Naive thymus-derived CD4-positive, alpha-beta T cell (primary cell): ENCODE measurements at regions not wholly inside any gene's neighbourhood (a gene's known extent, or its start where the extent isn't known, plus 50 kb on each side); places are given as distances from the start of the nearest gene placed in this dataset.

Experiments
- ATAC-seq: fragments of 150-1000 bp; cut with Tn5 transposase; 2 replicates; pipeline ENCODE4 v1.10.0; 2021; ENCODE audit warnings: mild to moderate bottlenecking, moderate library complexity
- CTCF ChIA-PET: fragments of 350-600 bp; sonication (Branson Sonifier 250); formaldehyde crosslinking; loops from one replicate; lab custom pipeline; 2021; ENCODE audit warnings: antibody characterized with exemption; lab: Charles Lee
- POLR2A ChIA-PET: fragments of 350-600 bp; sonication (Branson Sonifier 250); formaldehyde crosslinking; loops from one replicate; lab custom pipeline; 2021; ENCODE audit warnings: antibody characterized with exemption, inconsistent platforms; lab: Charles Lee
- DNase-seq, 9 donors: peaks; one replicate each; pipeline versions ENCODE4 v3.0.0 to v3.0.0-alpha.2; 2020 to 2022; ENCODE audit warnings: mixed read lengths in 1 of 9
- H3K27ac ChIP-seq: one replicate; pipeline ENCODE4 v1.7.0; 2013; ENCODE audit warnings: mild to moderate bottlenecking, low read depth, low read length, moderate library complexity
- H3K27me3 ChIP-seq, 2 donors: one replicate each; pipeline ENCODE4 v1.7.0; 2013; ENCODE audit warnings: low read length in 2 of 2, mild to moderate bottlenecking in 2 of 2, moderate library complexity in 2 of 2; ENCODE audit not compliant: control insufficient read depth in 2 of 2, insufficient read depth in 2 of 2
- H3K36me3 ChIP-seq, 3 experiments: 1 replicate in 2 of 3; 2 replicates in 1 of 3; pipeline ENCODE4 v1.7.0; 2013; ENCODE audit warnings: low read length in 3 of 3, mild to moderate bottlenecking in 3 of 3, moderate library complexity in 1 of 3; ENCODE audit not compliant: insufficient read depth in 3 of 3, control insufficient read depth in 2 of 3
- H3K4me1 ChIP-seq, 2 donors: one replicate each; pipeline ENCODE4 v1.7.0; 2013; ENCODE audit warnings: low read length in 2 of 2, mild to moderate bottlenecking in 2 of 2, moderate library complexity in 1 of 2; ENCODE audit not compliant: control insufficient read depth in 2 of 2, insufficient read depth in 2 of 2
- H3K4me3 ChIP-seq: 2 replicates; pipeline ENCODE4 v1.7.0; 2013; ENCODE audit warnings: mild to moderate bottlenecking, low read length
- H3K9me3 ChIP-seq, 3 experiments: 1 replicate in 2 of 3; 2 replicates in 1 of 3; pipeline ENCODE4 v1.7.0; 2013; ENCODE audit warnings: low read length in 3 of 3; ENCODE audit not compliant: control insufficient read depth in 2 of 3
- H3K27ac Mint-ChIP-seq, 9 donors: one replicate each; pipeline ENCODE4 v1.8.0; 2020 to 2022; ENCODE audit warnings: mixed read lengths in 9 of 9, mild to moderate bottlenecking in 8 of 9, moderate library complexity in 5 of 9, inconsistent platforms in 2 of 9
- H3K27me3 Mint-ChIP-seq, 5 donors: one replicate each; pipeline ENCODE4 v1.8.0; 2021 to 2022; ENCODE audit warnings: mixed read lengths in 5 of 5, mild to moderate bottlenecking in 1 of 5
- H3K36me3 Mint-ChIP-seq, 5 donors: one replicate each; pipeline ENCODE4 v1.8.0; 2020 to 2022; ENCODE audit warnings: mixed read lengths in 5 of 5, mild to moderate bottlenecking in 3 of 5, inconsistent platforms in 1 of 5
- H3K4me1 Mint-ChIP-seq, 7 donors: one replicate each; pipeline ENCODE4 v1.8.0; 2020 to 2022; ENCODE audit warnings: mixed read lengths in 7 of 7, mild to moderate bottlenecking in 3 of 7, inconsistent platforms in 1 of 7
- H3K4me3 Mint-ChIP-seq, 10 donors: one replicate each; pipeline ENCODE4 v1.8.0; 2020 to 2022; ENCODE audit warnings: mild to moderate bottlenecking in 10 of 10, mixed read lengths in 10 of 10, moderate library complexity in 6 of 10, inconsistent platforms in 2 of 10
- H3K9me3 Mint-ChIP-seq, 11 donors: one replicate each; pipeline ENCODE4 v1.8.0; 2020 to 2022; ENCODE audit warnings: mixed read lengths in 11 of 11, mild to moderate bottlenecking in 4 of 11, inconsistent platforms in 1 of 11, moderate library complexity in 1 of 11
- intact Hi-C, 2 donors: fragments of 100-400 bp; cut with micrococcal nuclease; formaldehyde crosslinking; loops; one replicate each; pipeline ENCODE4 v1.15.1; 2023

DNA sequence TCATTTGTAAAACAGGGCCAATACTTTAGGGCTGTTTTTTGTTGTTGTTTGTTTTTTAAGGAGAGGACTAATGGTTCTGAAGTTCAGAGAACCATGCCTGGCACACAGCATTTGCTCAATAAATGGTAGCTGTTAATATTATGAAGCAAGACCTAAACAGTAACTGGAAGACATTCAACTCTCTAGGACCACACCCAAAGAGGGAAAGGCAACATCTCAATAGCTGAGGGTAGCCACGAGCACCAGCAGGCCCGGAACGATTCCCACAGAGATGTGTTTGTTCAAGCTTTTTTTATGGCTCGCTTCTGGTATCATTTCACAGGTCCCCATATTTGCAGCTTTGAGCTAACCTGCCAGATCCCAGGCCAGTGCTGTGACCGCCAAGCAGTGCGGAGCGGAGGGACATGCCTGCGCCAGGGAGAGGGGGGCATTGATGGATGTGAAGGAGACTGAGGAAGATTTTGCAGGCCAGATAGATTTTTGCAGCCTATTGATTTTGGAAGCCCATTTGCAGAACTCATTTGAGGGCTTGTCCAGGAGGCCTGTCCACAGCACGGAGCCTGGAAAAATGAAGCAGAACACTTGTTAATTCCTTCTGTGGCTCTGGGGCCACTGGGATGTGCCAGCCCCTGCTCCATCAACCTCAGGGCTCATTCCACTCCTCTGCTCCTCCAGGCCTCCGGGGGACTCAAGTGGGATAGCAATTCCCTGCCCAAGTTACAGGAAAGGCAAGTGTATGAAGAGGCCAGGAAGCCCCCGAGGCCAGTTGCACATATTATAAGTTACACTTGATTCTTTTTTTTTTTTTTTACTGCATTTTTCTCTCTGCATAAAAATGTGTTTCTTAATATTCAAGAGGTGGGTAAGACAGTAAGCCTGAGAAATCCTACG lies 57.3 kb upstream of the FGFR2 start:
- Histone ChIP-seq H3K4me3 (no peak overlapping the region), H3K36me3 (no peaks in the 10 kb centered on the region), H3K27ac (no peak overlapping the region), H3K9me3 (no peaks in the 10 kb centered on the region), H3K27me3 (no peaks in the 10 kb centered on the region), H3K4me1 (no peaks in the 10 kb centered on the region)
- Mint-ChIP-seq H3K4me1 (no peaks in the 10 kb centered on the region), H3K27me3 (peaks cover 0 to 16% (median 8%) of the 10 kb centered on the region in 5 donors), H3K9me3 (peaks cover 0 to 8% (median 3%) of the 10 kb centered on the region in 11 donors), H3K36me3 (no peaks in the 10 kb centered on the region), H3K4me3 (no peak overlapping the region), H3K27ac (no peak overlapping the region)
- POLR2A ChIA-PET, result no interaction called here
- intact Hi-C loops, result no loop called here
- DNase-seq, result no peak
- ATAC-seq, result no peak
- CTCF ChIA-PET, result no interaction called here

- Mint-ChIP-seq H3K9me3 (peaks cover 0 to 8% (median 3%) of the 10 kb centered on the region in 11 donors), H3K27me3 (peaks cover 0 to 12% (median 8%) of the 10 kb centered on the region in 5 donors), H3K4me3 (no peak overlapping the region), H3K4me1 (no peaks in the 10 kb centered on the region), H3K36me3 (no peaks in the 10 kb centered on the region), H3K27ac (no peak overlapping the region)
- no peaks in the 10 kb centered on the region for H3K4me1 ChIP-seq
- no peak for DNase-seq
- CTCF ChIA-PET, result no interaction called here
- no peaks in the 10 kb centered on the region for H3K9me3 ChIP-seq
- POLR2A ChIA-PET, result no interaction called here
- intact Hi-C loops, result no loop called here
- no peak overlapping the region for H3K4me3 ChIP-seq
- no peak for ATAC-seq
- H3K27ac ChIP-seq, result no peak overlapping the region
- H3K36me3 ChIP-seq, result no peaks in the 10 kb centered on the region
- H3K27me3 ChIP-seq, result no peaks in the 10 kb centered on the region
Measured at GRCh38 chr10:121654021-121654545, 55.8 kb upstream of the FGFR2 start.

DNA sequence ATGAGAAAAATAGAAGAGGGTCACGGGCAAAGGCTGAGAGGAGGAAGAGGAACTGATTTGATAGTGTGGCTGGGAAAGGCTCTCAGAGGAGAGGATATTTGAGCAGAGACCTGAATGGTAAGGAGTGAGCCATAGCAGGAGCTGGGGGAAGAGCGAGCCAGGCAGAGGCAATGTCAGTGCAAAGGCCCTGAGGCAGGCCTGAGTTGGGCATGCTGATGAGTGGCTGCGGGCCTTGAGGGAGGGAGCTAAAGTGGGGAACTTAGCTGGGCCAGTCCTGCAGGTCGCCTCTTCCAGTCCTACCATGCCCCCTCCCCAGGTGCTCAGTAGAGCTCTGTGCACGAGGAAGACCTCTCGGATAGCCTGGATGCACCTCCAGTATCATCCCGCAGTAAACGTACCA lies 55.4 kb upstream of the FGFR2 start:
- H3K36me3 ChIP-seq, result no peaks in the 10 kb centered on the region
- POLR2A ChIA-PET, result no interaction called here

GRCh38 chr10:121648493-121648892 lies 50.2 kb upstream of the FGFR2 start:
- Histone ChIP-seq H3K36me3 (no peaks in the 10 kb centered on the region), H3K4me1 (no peaks in the 10 kb centered on the region), H3K27ac (no peak overlapping the region), H3K9me3 (no peaks in the 10 kb centered on the region), H3K4me3 (no peak overlapping the region), H3K27me3 (no peaks in the 10 kb centered on the region)
- POLR2A ChIA-PET, result no interaction called here
- H3K36me3 Mint-ChIP-seq, result no peaks in the 10 kb centered on the region
- H3K27ac Mint-ChIP-seq, result no peak overlapping the region
- CTCF ChIA-PET, result no interaction called here
- ATAC-seq (no peak), DNase-seq (no peak)
- no peak overlapping the region for H3K4me3 Mint-ChIP-seq
- peaks cover 0 to 5% (median 3%) of the 10 kb centered on the region in 11 donors for H3K9me3 Mint-ChIP-seq
- intact Hi-C loops, result no loop called here
- H3K27me3 Mint-ChIP-seq, result peaks cover 0 to 41% (median 8%) of the 10 kb centered on the region in 5 donors
- no peaks in the 10 kb centered on the region for H3K4me1 Mint-ChIP-seq

More for the DNA sequence above, 55.4 kb upstream of the FGFR2 start:
- Mint-ChIP-seq H3K27me3 (peaks cover 0 to 14% (median 8%) of the 10 kb centered on the region in 5 donors), H3K27ac (no peak overlapping the region), H3K4me3 (no peak overlapping the region), H3K9me3 (peaks cover 0 to 6% (median 3%) of the 10 kb centered on the region in 11 donors), H3K36me3 (no peaks in the 10 kb centered on the region), H3K4me1 (no peaks in the 10 kb centered on the region)
- no peaks in the 10 kb centered on the region for H3K27me3 ChIP-seq
- H3K27ac ChIP-seq, result no peak overlapping the region
- DNase-seq, result no peak
- intact Hi-C loops, result no loop called here
- no peak overlapping the region for H3K4me3 ChIP-seq
- no peak for ATAC-seq
- H3K4me1 ChIP-seq, result no peaks in the 10 kb centered on the region
- CTCF ChIA-PET, result no interaction called here
- H3K9me3 ChIP-seq, result no peaks in the 10 kb centered on the region

- no peaks in the 10 kb centered on the region for H3K36me3 Mint-ChIP-seq
Measured at GRCh38 chr10:121648059-121648458, 49.8 kb upstream of the FGFR2 start.

More at GRCh38 chr10:121648059-121648458, 49.8 kb upstream of the FGFR2 start:
- Histone ChIP-seq H3K27me3 (no peaks in the 10 kb centered on the region), H3K4me3 (no peak overlapping the region), H3K9me3 (no peaks in the 10 kb centered on the region), H3K4me1 (no peaks in the 10 kb centered on the region), H3K36me3 (no peaks in the 10 kb centered on the region), H3K27ac (no peak overlapping the region)
- no peak for ATAC-seq
- POLR2A ChIA-PET, result no interaction called here
- Mint-ChIP-seq H3K27me3 (peaks cover 0 to 41% (median 8%) of the 10 kb centered on the region in 5 donors), H3K4me3 (no peak overlapping the region), H3K27ac (no peak overlapping the region), H3K4me1 (no peaks in the 10 kb centered on the region), H3K9me3 (peaks cover 0 to 4% (median 3%) of the 10 kb centered on the region in 11 donors)
- intact Hi-C loops, result no loop called here
- DNase-seq, result no peak
- CTCF ChIA-PET, result no interaction called here
